GM21528 (cell line): ENCODE measurements at regions not wholly inside any gene's neighbourhood (a gene's known extent, or its start where the extent isn't known, plus 50 kb on each side); places are given as distances from the start of the nearest gene placed in this dataset.

Experiments used
- ATAC-seq: cut with Tn5 transposase; IDR thresholded peaks from one replicate; pipeline ENCODE4 v1.9.1; 2021; ENCODE audit warnings: mild to moderate bottlenecking, moderate library complexity; ENCODE audit not compliant: unreplicated experiment, low FRiP score

GRCh38 chr1:96962216-96962615 is 240.6 kb downstream of the PTBP2 start:
- ATAC-seq: no peak

- ATAC-seq: no peak
Measured at GRCh38 chr1:96962751-96963211, 241.2 kb downstream of the PTBP2 start.

GRCh38 chr1:96964761-96965160 is 243.2 kb downstream of the PTBP2 start:
- no peak for ATAC-seq

GRCh38 chr1:96966536-96967138 is 245.1 kb downstream of the PTBP2 start:
- ATAC-seq: peak; percentile 87

- ATAC-seq: no peak
Measured at GRCh38 chr1:96967311-96967710, 245.7 kb downstream of the PTBP2 start.

GRCh38 chr1:96968541-96968940 is 247.0 kb downstream of the PTBP2 start:
- no peak for ATAC-seq

- ATAC-seq: no peak
Measured at GRCh38 chr1:96968983-96969382, 247.4 kb downstream of the PTBP2 start.

GRCh38 chr1:96969656-96970163 is 248.1 kb downstream of the PTBP2 start:
- no peak for ATAC-seq

- ATAC-seq: no peak
Measured at GRCh38 chr1:96971439-96971838, 249.9 kb downstream of the PTBP2 start.

- ATAC-seq: no peak
Measured at GRCh38 chr1:96971849-96972602, 250.4 kb downstream of the PTBP2 start.

- ATAC-seq: no peak
Measured at GRCh38 chr1:96973605-96974004, 252.0 kb downstream of the PTBP2 start.

GRCh38 chr1:96978444-96978843 is 256.9 kb downstream of the PTBP2 start:
- ATAC-seq: no peak

GRCh38 chr1:96978901-96979300 is 257.3 kb downstream of the PTBP2 start:
- ATAC-seq: no peak

GRCh38 chr1:96979304-96980268 is 258.0 kb downstream of the PTBP2 start:
- no peak for ATAC-seq

GRCh38 chr1:96980448-96980847 is 258.9 kb downstream of the PTBP2 start:
- no peak for ATAC-seq

- ATAC-seq: no peak
Measured at GRCh38 chr1:96981181-96981580, 259.6 kb downstream of the PTBP2 start.

- ATAC-seq: no peak
Measured at GRCh38 chr1:96982118-96982517, 260.5 kb downstream of the PTBP2 start.

- ATAC-seq: no peak
Measured at GRCh38 chr1:96983866-96984265, 262.3 kb downstream of the PTBP2 start.

- ATAC-seq: no peak
Measured at GRCh38 chr1:96987186-96987703, 265.7 kb downstream of the PTBP2 start.

- ATAC-seq: no peak
Measured at GRCh38 chr1:96989302-96989701, 267.7 kb downstream of the PTBP2 start.

GRCh38 chr1:96990136-96990535 is 268.6 kb downstream of the PTBP2 start:
- no peak for ATAC-seq
